Endothelial cell of umbilical vein (primary cell): ENCODE measurements at regions not wholly inside any gene's neighbourhood (a gene's known extent, or its start where the extent isn't known, plus 50 kb on each side); places are given as distances from the start of the nearest gene placed in this dataset.

Source experiments
- CTCF ChIP-seq, 2 donors: IDR thresholded peaks; 1 replicate in 1 of 2; 2 replicates in 1 of 2; pipeline ENCODE4 v1.5.1; 2011; ENCODE audit warnings: low read length in 2 of 2, mild to moderate bottlenecking in 2 of 2, moderate library complexity in 2 of 2, control low read depth in 1 of 2, inconsistent platforms in 1 of 2, low read depth in 1 of 2; ENCODE audit not compliant: insufficient read depth in 1 of 2; ENCODE audit errors: extremely low read depth in 1 of 2
- EZH2 ChIP-seq: IDR thresholded peaks from 2 replicates; pipeline ENCODE4 v1.6.1; 2012; ENCODE audit warnings: borderline replicate concordance, low read depth, mild to moderate bottlenecking, moderate library complexity, low read length, inconsistent platforms; ENCODE audit not compliant: severe bottlenecking
- FOS ChIP-seq: IDR thresholded peaks from 2 replicates; pipeline ENCODE4 v1.6.1; 2011; ENCODE audit warnings: mild to moderate bottlenecking, low read length, moderate library complexity, borderline replicate concordance; ENCODE audit not compliant: insufficient read depth
- JUN ChIP-seq: IDR thresholded peaks from 2 replicates; pipeline ENCODE4 v1.6.1; 2011; ENCODE audit warnings: borderline replicate concordance, low read depth; ENCODE audit not compliant: insufficient read length, insufficient read depth
- POLR2A ChIP-seq: IDR thresholded peaks from 2 replicates; pipeline ENCODE4 v1.6.1; 2012; ENCODE audit warnings: low read depth, mild to moderate bottlenecking, control low read depth, low read length

- TF ChIP-seq POLR2A: no peak
- TF ChIP-seq CTCF (IDR thresholded peaks at IDR 0.05; ENCODE audit: extremely low read depth in 1 of 2, insufficient read depth in 1 of 2, low read depth in 1 of 2, low read length in 2 of 2): no peak
- TF ChIP-seq EZH2: no peak
- no peak for TF ChIP-seq JUN
- no peak for TF ChIP-seq FOS
These were observed 490.3 kb downstream of the COL12A1 start for GRCh38 chr6:74715355-74716085.
